Neuron (in vitro differentiated cells): ENCODE measurements at regions not wholly inside any gene's neighbourhood (a gene's known extent, or its start where the extent isn't known, plus 50 kb on each side); places are given as distances from the start of the nearest gene placed in this dataset.

ENCODE experiments used
- H2AFZ ChIP-seq: one replicate; pipeline ENCODE4 v1.6.1; 2013; ENCODE audit warnings: low read depth, mild to moderate bottlenecking, inconsistent platforms, low read length, moderate library complexity
- H3K27me3 ChIP-seq: one replicate; pipeline ENCODE4 v1.6.1; 2013; ENCODE audit warnings: low read length; ENCODE audit not compliant: insufficient read depth
- H3K36me3 ChIP-seq: one replicate; pipeline ENCODE4 v1.6.1; 2013; ENCODE audit warnings: low read length; ENCODE audit not compliant: insufficient read depth
- H3K4me1 ChIP-seq: one replicate; pipeline ENCODE4 v1.6.1; 2013; ENCODE audit warnings: low read length; ENCODE audit not compliant: insufficient read depth
- H3K4me3 ChIP-seq: 2 replicates; pipeline ENCODE4 v1.5.1; 2013; ENCODE audit warnings: mild to moderate bottlenecking, low read length, moderate library complexity
- H3K9me3 ChIP-seq: one replicate; pipeline ENCODE4 v1.6.1; 2013; ENCODE audit warnings: low read length

DNA sequence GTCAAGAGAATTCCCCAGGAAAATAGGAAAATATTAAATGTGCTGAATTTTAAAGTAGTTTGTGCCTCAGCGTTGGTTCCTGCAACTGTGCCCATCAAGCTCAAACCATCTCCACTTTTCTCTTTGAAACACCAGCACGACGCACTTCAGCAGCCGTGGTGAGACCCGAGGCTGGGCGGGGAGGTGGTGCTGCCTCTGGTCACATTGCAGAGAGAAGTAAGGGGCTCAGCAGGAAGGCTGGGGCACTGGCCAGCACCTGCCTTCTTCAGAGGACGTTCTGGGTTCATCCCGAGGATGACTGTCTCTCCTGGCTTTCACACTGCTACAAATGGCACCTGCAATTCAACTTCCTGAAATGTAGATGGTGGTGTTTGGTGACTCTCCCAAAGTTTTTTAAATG lies 323.7 kb upstream of the SALL3 start:
- no peaks in the 10 kb centered on the region for H3K36me3 ChIP-seq
- H3K9me3 ChIP-seq, result peaks cover 2% of the 10 kb centered on the region
- H3K4me3 ChIP-seq, result no peak overlapping the region
- no peak overlapping the region for H2AFZ ChIP-seq
- no peaks in the 10 kb centered on the region for H3K27me3 ChIP-seq
- H3K4me1 ChIP-seq, result no peaks in the 10 kb centered on the region

DNA sequence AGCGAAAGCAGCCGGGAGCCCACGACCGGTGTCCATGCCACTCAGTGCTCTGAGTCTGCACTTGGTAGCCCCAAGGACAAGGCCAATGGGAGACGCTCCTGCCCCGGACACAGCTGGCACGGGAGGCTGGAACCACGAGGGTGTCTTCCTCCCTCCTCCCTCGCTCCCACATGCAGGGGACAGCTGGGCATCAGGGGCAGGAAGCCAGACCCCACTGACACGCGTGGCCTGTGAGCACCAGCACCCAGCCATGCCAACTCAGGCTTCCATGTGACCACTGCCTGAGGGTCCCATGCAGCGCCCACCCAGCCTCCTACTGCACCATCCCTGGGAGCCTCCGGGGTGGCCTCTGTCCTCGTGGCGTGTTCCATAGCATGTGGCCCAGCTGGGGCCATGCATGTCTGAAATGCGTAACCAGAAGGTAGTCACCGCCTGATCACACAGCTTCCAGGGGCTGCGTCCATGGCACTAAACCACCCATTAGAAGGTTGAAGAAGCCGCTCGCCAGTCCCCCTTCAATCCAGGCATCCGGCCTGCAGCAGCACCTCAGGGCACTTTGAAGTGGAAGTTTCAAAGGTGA lies 323.2 kb upstream of the SALL3 start:
- Histone ChIP-seq H3K4me1 (no peaks in the 10 kb centered on the region), H3K4me3 (no peak overlapping the region), H3K27me3 (no peaks in the 10 kb centered on the region), H3K36me3 (no peaks in the 10 kb centered on the region), H3K9me3 (peaks cover 2% of the 10 kb centered on the region), H2AFZ (no peak overlapping the region)

DNA sequence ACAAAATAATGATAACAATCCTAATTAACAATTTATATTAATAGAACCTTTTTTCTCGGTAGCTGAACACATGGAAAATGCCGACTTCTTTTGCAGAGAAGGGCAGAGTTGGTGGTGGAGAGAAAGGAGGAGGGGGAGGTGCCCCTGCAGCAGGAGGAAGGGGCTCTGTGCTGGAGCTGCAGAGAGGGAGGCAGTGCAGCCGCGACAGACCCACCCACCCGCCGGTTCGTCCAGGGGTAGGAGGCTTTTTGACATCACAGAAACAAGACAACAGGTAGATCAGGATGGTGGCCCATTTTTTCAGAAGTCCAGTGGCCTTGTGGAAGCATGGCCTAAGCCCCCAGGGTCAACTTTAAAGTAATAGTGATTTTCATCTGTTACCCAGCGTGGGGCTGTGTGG lies 321.1 kb upstream of the SALL3 start:
- Histone ChIP-seq H3K4me1 (no peaks in the 10 kb centered on the region), H2AFZ (no peak overlapping the region), H3K9me3 (peaks cover 2% of the 10 kb centered on the region), H3K27me3 (no peaks in the 10 kb centered on the region), H3K36me3 (no peaks in the 10 kb centered on the region), H3K4me3 (no peak overlapping the region)

DNA sequence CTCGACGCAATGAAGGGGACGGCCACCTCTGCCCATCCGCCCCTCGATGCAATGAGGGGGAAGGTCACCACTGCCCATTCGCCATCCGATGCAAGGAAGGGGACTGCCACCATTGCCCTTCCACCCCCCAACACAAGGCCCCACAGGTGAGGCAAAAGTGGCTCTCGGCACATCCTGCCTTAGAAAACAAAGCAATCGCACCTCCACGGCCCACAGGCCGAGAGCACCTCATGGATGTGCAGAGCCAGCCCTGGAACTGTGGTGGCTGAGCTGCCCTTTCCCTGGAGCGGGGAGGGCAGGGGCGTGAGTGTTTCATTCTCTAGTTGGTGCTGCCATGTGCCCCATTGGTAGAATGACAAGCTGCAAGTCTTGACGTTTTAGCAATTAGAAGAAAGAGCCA lies 320.6 kb upstream of the SALL3 start:
- Histone ChIP-seq H3K9me3 (peaks cover 2% of the 10 kb centered on the region), H3K36me3 (no peaks in the 10 kb centered on the region), H3K4me1 (no peaks in the 10 kb centered on the region), H3K4me3 (no peak overlapping the region), H2AFZ (no peak overlapping the region), H3K27me3 (no peaks in the 10 kb centered on the region)

DNA sequence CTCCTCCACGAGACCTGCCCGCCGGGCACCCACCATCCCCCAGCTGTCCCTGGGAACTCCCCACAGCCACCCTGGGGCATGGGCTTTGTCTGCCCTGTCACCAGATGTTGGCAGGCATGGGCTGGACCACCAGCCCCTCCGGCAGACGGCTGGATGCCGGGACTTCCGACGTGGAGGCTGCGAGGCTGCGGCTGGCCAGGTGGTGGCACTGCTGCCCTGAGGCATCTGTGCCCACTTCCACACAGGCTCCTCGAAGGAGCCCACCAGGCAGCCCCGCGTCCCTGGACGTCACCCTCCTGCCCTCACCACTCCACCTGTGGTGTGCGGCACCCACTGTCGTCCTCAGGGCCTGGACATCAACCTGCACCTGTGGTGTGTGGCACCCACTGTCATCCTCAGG lies 319.9 kb upstream of the SALL3 start:
- no peak overlapping the region for H3K4me3 ChIP-seq

DNA sequence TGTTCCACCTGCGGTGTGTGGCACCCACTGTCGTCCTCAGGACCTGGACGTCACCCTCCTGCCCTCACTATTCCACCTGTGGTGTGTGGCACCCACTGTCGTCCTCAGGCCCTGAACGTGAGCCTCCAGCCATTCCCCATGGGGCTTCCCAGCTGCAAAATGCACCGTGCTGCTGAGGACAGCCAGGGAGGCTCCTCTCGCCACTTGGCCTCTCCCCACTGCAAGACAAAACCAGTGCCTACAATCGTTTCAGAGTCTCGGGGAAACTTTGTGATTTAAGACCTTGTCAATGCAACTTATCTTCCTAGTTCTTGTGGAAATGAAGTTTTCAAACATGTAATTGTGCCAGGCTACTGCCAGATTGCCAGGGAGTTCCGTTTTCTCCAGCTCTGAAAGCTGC lies 319.3 kb upstream of the SALL3 start:
- Histone ChIP-seq H3K9me3 (peaks cover 2% of the 10 kb centered on the region), H2AFZ (no peak overlapping the region), H3K4me1 (no peaks in the 10 kb centered on the region), H3K36me3 (no peaks in the 10 kb centered on the region), H3K27me3 (no peaks in the 10 kb centered on the region), H3K4me3 (no peak overlapping the region)

More for the DNA sequence above, 319.9 kb upstream of the SALL3 start:
- Histone ChIP-seq H3K9me3 (peaks cover 2% of the 10 kb centered on the region), H2AFZ (no peak overlapping the region), H3K36me3 (no peaks in the 10 kb centered on the region), H3K4me1 (no peaks in the 10 kb centered on the region), H3K27me3 (no peaks in the 10 kb centered on the region)

DNA sequence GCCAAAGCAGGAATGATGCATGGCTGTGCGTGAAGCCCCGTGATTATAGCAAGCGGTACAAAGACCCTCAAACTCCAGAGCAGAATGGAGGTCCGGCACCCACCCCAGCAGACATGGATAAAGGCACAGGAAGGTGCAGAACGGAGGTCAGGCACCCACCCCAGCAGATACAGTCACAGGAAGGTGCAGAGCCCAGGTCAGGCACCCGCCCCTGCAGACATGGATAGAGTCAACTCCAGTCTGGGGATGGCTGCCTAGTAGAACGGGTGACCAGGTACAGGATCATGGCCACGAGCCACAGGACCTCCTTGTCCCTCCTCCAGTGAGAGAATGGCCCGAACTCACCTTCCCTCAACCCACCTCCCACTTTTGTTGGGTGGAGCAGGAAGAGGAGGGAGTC lies 318.3 kb upstream of the SALL3 start:
- Histone ChIP-seq H3K4me1 (no peaks in the 10 kb centered on the region), H3K27me3 (no peaks in the 10 kb centered on the region), H3K4me3 (no peak overlapping the region), H2AFZ (no peak overlapping the region), H3K9me3 (no peaks in the 10 kb centered on the region), H3K36me3 (no peaks in the 10 kb centered on the region)

DNA sequence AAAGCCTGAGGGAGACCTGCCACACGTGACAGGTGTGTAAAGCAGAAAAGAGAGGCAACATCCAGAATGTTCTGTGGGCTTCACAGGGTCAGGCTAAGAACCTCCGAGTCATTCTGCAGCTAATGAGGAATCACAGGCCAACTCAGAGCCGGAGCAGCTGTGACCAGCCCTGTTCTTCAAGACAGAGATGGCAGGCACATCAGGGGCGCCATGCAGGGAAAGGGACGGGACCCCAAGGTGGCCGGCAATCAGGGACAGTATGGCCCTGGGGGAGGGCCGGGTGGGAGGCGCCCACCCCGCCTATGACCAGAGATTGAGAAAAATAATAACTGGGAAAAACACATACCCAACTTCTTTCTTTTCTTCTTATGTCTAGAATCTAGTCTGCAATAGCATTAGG lies 316.7 kb upstream of the SALL3 start:
- no peaks in the 10 kb centered on the region for H3K9me3 ChIP-seq
- no peaks in the 10 kb centered on the region for H3K27me3 ChIP-seq
- H3K36me3 ChIP-seq, result no peaks in the 10 kb centered on the region
- H3K4me1 ChIP-seq, result no peaks in the 10 kb centered on the region
- H2AFZ ChIP-seq, result no peak overlapping the region
- no peak overlapping the region for H3K4me3 ChIP-seq

DNA sequence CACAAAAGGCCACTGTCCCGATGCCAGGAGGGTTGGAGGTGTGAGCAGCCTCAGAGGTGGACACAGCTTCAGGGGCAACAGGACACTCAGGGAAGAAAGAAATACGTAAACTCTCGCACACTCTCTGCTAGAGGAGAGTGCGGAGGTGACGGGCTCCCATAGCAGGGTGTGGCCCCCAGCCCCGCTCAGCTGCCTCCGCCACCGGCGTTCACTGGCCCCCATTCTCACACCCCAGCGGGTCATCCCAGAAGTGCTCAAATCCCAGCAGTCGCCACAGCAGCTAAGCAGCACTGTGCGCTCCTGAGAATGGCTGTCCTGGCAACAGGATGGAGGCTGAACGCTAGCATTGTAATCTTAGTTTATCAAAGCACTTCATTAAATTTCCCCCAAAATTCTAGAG lies 315.6 kb upstream of the SALL3 start:
- no peak overlapping the region for H3K4me3 ChIP-seq
- H3K9me3 ChIP-seq, result no peaks in the 10 kb centered on the region
- no peaks in the 10 kb centered on the region for H3K36me3 ChIP-seq
- no peaks in the 10 kb centered on the region for H3K27me3 ChIP-seq
- no peak overlapping the region for H2AFZ ChIP-seq
- H3K4me1 ChIP-seq, result no peaks in the 10 kb centered on the region

DNA sequence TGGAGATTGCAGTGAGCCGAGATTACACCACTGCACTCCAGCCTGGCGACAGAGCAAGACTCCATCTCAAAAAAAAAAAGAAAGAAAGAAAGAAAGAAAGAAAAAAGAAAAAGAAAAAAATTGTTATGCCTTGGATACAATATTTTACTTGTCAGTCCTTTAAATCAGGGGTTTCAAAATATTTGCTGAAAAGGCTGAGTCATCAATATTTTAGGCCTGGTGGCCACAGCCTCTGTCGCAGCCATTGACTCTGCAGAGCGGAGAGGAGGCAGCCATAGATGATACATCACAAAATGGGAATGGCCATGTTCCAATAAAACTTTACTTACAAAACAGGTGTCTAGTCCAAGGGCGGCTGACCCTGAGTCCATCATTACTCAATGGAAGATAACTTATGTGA lies 314.8 kb upstream of the SALL3 start:
- Histone ChIP-seq H3K36me3 (no peaks in the 10 kb centered on the region), H3K4me1 (no peaks in the 10 kb centered on the region), H3K4me3 (no peak overlapping the region), H2AFZ (no peak overlapping the region), H3K9me3 (no peaks in the 10 kb centered on the region), H3K27me3 (no peaks in the 10 kb centered on the region)

DNA sequence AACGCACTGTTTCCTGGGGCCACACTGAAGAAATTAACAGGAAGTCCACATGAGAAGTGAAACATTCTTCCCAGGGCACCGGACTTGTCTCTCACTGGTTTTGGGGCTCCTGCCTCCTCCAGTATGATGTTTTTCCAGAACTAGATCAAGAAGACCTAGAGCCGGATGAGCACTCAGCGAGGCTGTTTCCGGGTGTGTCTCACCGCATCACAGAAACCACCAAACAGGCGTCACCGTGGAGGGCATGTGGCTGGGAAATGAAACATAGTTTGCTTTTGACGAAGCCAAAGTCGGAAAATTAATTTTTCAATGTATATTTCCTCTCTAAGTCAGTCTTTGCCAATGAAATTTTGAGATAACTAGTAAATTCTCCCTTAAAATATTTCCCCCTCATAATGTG lies 314.0 kb upstream of the SALL3 start:
- H2AFZ ChIP-seq, result no peak overlapping the region
- H3K36me3 ChIP-seq, result no peaks in the 10 kb centered on the region
- H3K4me1 ChIP-seq, result no peaks in the 10 kb centered on the region
- no peaks in the 10 kb centered on the region for H3K27me3 ChIP-seq
- no peaks in the 10 kb centered on the region for H3K9me3 ChIP-seq
- H3K4me3 ChIP-seq, result no peak overlapping the region

DNA sequence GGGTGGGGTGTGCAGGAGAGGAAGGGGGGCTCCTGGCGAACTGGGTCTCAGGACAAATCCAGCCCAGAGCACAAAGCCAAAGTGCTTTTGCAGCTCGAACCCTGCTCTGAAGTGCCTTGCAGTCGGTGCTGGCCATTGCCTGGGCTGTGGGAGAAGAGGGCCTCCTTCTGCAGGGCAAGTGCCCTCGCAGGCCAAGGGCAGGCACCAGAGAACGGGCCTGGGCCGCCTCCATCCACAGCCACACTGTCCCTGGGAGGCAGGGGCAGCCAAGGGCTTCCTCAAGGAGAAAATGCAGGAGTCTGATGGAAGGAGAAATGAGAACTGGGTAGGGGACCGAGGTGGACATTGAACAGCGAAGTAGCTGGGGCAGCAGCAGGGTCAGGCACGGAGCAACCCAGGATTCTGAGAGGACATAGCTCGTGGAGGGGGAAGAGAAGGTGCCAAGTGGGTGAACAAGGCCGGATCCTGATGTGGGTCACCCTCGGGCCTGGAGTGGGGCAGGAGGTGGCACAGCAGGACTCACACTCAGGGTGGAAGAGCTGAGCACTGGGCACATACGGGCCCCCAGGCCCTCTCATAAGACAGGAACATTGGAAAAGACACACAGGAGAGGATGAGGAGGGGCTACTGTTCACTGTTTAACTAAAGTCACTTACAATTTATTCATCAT lies 312.8 kb upstream of the SALL3 start:
- Histone ChIP-seq H2AFZ (no peak overlapping the region), H3K9me3 (no peaks in the 10 kb centered on the region), H3K27me3 (no peaks in the 10 kb centered on the region), H3K4me1 (no peaks in the 10 kb centered on the region), H3K36me3 (no peaks in the 10 kb centered on the region), H3K4me3 (no peak overlapping the region)

DNA sequence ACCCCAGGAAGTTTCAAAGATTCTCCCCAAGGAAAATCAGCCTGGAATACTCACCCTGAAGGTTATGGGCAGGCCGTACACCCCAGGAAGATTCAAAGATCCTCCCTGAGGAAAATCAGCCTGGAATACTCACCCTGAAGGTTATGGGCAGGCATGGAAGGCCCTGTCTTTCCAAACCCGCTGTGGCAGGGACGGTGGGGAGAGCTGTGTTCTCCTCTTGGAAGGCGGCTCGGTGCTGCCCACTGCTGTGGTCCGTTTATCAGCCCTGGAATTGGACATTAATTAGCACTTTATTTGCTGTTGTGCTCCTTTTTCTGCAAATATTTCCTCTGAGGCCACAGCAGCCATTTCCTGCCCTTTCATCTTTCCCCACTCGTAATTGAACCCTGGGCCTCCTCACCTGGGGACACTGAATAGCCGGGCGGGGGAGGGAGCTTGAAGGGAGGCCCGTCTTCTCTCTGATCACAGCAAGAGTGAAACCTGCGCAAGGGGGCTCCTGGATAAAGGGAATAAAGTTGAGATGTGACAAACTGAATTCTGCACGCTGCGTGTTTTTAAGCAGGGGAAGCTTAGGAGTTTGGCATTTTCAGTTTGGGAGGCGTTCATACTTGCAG lies 308.7 kb upstream of the SALL3 start:
- H3K4me1 ChIP-seq, result no peaks in the 10 kb centered on the region
- no peak overlapping the region for H3K4me3 ChIP-seq
- no peaks in the 10 kb centered on the region for H3K9me3 ChIP-seq
- no peaks in the 10 kb centered on the region for H3K27me3 ChIP-seq
- no peaks in the 10 kb centered on the region for H3K36me3 ChIP-seq
- H2AFZ ChIP-seq, result no peak overlapping the region

DNA sequence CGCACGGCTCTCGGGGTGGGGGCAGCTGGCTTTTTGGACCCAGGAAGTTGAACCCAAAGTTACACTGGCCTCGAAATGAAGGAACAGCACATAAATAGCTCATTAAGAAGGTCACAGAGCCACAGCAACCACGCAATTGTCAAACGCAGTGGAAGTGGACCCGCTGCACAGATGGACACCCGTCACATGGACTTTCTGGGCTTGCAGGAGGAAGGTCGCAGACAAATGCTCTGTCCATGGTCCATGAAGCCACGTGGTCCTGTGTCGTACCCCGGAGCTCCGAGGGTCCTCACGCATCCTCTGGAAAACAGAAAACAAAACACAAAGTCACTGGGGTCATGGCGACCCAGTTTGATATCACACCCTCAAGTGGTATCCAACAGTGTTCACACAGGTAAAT lies 308.1 kb upstream of the SALL3 start:
- Histone ChIP-seq H3K27me3 (no peaks in the 10 kb centered on the region), H3K36me3 (no peaks in the 10 kb centered on the region), H3K4me1 (no peaks in the 10 kb centered on the region), H3K9me3 (no peaks in the 10 kb centered on the region), H3K4me3 (no peak overlapping the region), H2AFZ (no peak overlapping the region)
